ENCODE measurements at regions not wholly inside any gene's neighbourhood (a gene's known extent, or its start where the extent isn't known, plus 50 kb on each side); places are given as distances from the start of the nearest gene placed in this dataset.

- Mint-ChIP-seq H3K27me3 (ENCODE audit: low read depth) (no peaks in the 10 kb centered on the region), H3K9me3 (no peaks in the 10 kb centered on the region), H3K4me3 (no peak overlapping the region), H3K4me1 (no peaks in the 10 kb centered on the region), H3K27ac (no peak overlapping the region), H3K36me3 (ENCODE audit: low read depth) (no peaks in the 10 kb centered on the region)
- TF ChIP-seq CTCF (IDR thresholded peaks at IDR 0.05; ENCODE audit: unreplicated experiment in 3 of 3), result no peak
Measured at GRCh38 chr4:43238008-43238407, 345.5 kb downstream of the GRXCR1 start.

GRCh38 chr4:43238585-43238984 is 346.1 kb downstream of the GRXCR1 start:
- no peak for TF ChIP-seq CTCF (IDR thresholded peaks at IDR 0.05; ENCODE audit: unreplicated experiment in 3 of 3)
- Mint-ChIP-seq H3K4me1 (no peaks in the 10 kb centered on the region), H3K9me3 (no peaks in the 10 kb centered on the region), H3K36me3 (ENCODE audit: low read depth) (no peaks in the 10 kb centered on the region), H3K4me3 (no peak overlapping the region), H3K27me3 (ENCODE audit: low read depth) (no peaks in the 10 kb centered on the region), H3K27ac (no peak overlapping the region)

DNA sequence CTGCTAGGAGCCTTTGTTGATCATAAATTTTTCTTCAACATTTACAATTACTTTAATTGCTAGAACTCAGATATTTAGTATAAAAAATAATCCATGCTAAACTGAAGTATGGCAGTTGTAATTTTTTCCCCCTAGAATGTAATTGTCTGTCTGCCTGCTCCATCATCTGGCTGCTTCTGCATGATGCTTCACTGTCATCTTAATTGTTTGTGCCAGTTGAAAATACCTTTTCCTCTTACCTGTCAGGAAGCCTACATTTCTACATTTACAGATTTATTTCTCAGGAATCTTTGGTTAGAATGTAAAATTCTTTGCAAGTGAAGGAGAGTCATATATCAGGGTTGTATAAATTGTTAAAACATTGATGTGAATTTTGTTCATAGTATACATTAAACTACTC is 348.6 kb downstream of the GRXCR1 start:
- H3K36me3 Mint-ChIP-seq (ENCODE audit: low read depth), result no peaks in the 10 kb centered on the region
- no peaks in the 10 kb centered on the region for H3K9me3 Mint-ChIP-seq
- no peak overlapping the region for H3K4me3 Mint-ChIP-seq
- no peaks in the 10 kb centered on the region for H3K27me3 Mint-ChIP-seq (ENCODE audit: low read depth)
- TF ChIP-seq CTCF (IDR thresholded peaks at IDR 0.05; ENCODE audit: unreplicated experiment in 3 of 3), result no peak
- no peaks in the 10 kb centered on the region for H3K4me1 Mint-ChIP-seq
- no peak overlapping the region for H3K27ac Mint-ChIP-seq

DNA sequence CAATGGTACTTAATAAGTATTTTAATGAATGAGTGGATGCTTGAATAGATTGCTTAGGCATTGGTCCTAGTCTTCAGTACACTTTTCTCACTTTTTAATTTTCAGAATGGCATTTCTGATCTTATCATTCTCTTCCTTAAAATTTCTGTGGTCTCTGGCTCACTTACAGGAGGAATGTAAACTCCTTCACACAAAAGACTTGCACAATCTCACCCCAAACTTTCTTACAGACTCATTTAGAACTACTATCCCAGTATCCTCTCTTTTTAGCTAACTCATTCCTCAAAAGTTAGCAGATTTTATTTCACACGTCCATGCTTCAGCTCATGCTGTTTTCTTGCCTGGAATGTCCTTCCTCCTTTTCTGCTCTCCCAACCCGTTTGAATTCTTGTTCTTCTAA is 350.1 kb downstream of the GRXCR1 start:
- H3K36me3 Mint-ChIP-seq (ENCODE audit: low read depth), result no peaks in the 10 kb centered on the region
- H3K4me1 Mint-ChIP-seq, result no peaks in the 10 kb centered on the region
- H3K9me3 Mint-ChIP-seq, result no peaks in the 10 kb centered on the region
- TF ChIP-seq CTCF (IDR thresholded peaks at IDR 0.05; ENCODE audit: unreplicated experiment in 3 of 3), result no peak
- no peak overlapping the region for H3K4me3 Mint-ChIP-seq
- no peak overlapping the region for H3K27ac Mint-ChIP-seq
- no peaks in the 10 kb centered on the region for H3K27me3 Mint-ChIP-seq (ENCODE audit: low read depth)

- H3K4me1 Mint-ChIP-seq, result no peaks in the 10 kb centered on the region
- no peaks in the 10 kb centered on the region for H3K36me3 Mint-ChIP-seq (ENCODE audit: low read depth)
- H3K9me3 Mint-ChIP-seq, result no peaks in the 10 kb centered on the region
- H3K27ac Mint-ChIP-seq, result no peak overlapping the region
- no peaks in the 10 kb centered on the region for H3K27me3 Mint-ChIP-seq (ENCODE audit: low read depth)
- TF ChIP-seq CTCF (IDR thresholded peaks at IDR 0.05; ENCODE audit: unreplicated experiment in 3 of 3), result no peak
- no peak overlapping the region for H3K4me3 Mint-ChIP-seq
Measured at GRCh38 chr4:43243433-43244116, 351.1 kb downstream of the GRXCR1 start.

GRCh38 chr4:43244688-43245382 is 352.3 kb downstream of the GRXCR1 start:
- H3K27ac Mint-ChIP-seq, result no peak overlapping the region
- no peaks in the 10 kb centered on the region for H3K9me3 Mint-ChIP-seq
- H3K4me3 Mint-ChIP-seq, result no peak overlapping the region
- TF ChIP-seq CTCF (IDR thresholded peaks at IDR 0.05; ENCODE audit: unreplicated experiment in 3 of 3), result no peak
- no peaks in the 10 kb centered on the region for H3K36me3 Mint-ChIP-seq (ENCODE audit: low read depth)
- H3K4me1 Mint-ChIP-seq, result no peaks in the 10 kb centered on the region
- no peaks in the 10 kb centered on the region for H3K27me3 Mint-ChIP-seq (ENCODE audit: low read depth)
